ENCODE measurements at regions not wholly inside any gene's neighbourhood (a gene's known extent, or its start where the extent isn't known, plus 50 kb on each side); places are given as distances from the start of the nearest gene placed in this dataset.

DNA sequence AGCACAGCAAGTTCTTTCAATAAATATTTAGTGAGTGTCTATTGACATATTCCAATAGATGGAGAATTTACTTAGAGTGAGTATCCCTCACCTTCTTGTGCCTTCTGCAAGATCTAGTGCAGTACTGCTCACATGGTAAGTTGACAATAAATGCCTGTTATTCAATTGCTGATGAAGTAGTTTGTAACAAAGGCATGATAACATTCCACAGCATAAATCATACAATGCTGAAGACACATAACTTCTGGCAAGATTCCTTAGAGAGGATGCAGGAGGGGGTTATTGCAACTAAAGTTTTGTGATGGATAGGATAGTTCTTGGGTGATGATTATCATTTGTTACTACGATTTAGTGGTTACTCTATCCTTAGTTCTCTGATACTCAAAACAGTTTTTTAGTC lies 112.2 kb upstream of the RBMS3 start:
- CTCF ChIA-PET: no interaction called here
- BruUV-seq (replicated peaks): no TSS peak
- no peaks in the 10 kb centered on the region for H3F3A ChIP-seq (ENCODE audit: low read length, unreplicated experiment)

DNA sequence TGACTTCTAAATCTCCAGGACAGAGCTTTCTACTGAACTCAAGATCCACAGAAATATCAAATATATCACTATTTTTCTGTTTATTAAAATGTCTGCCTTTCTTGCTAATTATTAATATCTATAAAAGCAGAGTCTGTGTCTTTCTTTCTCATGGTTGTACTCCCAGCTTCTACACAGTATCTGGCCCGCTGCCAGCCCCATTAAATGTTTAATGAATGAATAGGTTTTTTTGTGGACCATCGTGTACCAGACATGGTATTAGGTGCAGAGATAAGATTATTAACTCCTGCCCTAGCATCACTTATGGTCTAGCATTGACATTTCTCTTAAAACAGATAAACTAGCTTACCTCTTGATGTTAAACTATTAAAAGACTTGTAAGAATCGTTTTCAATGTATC lies 111.4 kb upstream of the RBMS3 start:
- H3K9me3 ChIP-seq (ENCODE audit: low read length): no peaks in the 10 kb centered on the region
- H4K20me1 ChIP-seq (ENCODE audit: low read length): no peaks in the 10 kb centered on the region
- H3K4me1 ChIP-seq (ENCODE audit: insufficient read depth, low read length): no peaks in the 10 kb centered on the region
- H3K9me2 ChIP-seq (replicated peaks; ENCODE audit: low read length): no peaks in the 10 kb centered on the region
- intact Hi-C loops (cut with micrococcal nuclease): no loop called here
- no peak for TF ChIP-seq EZH2 (IDR thresholded peaks at IDR 0.05; ENCODE audit: low read length, unreplicated experiment)
- no peaks in the 10 kb centered on the region for H3K79me2 ChIP-seq (ENCODE audit: low read length)
- no peak overlapping the region for H3K9ac ChIP-seq (ENCODE audit: low read length)
- no peak overlapping the region for H3K27ac ChIP-seq (ENCODE audit: low read length)
- ATAC-seq: no peak
- POLR2A ChIA-PET (ENCODE audit: unreplicated experiment): no interaction called here
- CTCF ChIA-PET: interaction anchor here (0.6 kb wide), 1 partner anchor 10 kb away, joined by 3 read pairs; no protein-coding TSS in a partner anchor
- no peak overlapping the region for H3K4me3 ChIP-seq (ENCODE audit: low read length)
- no peak for DNase-seq
- H2AFZ ChIP-seq (ENCODE audit: low read length): no peak overlapping the region
- BruUV-seq (replicated peaks): no TSS peak
- no peaks in the 10 kb centered on the region for H3K36me3 ChIP-seq (ENCODE audit: low read depth, low read length)
- H3K4me2 ChIP-seq (ENCODE audit: low read length): no peak overlapping the region
- no peaks in the 10 kb centered on the region for H3K27me3 ChIP-seq (ENCODE audit: low read length)
- H3F3A ChIP-seq (ENCODE audit: low read length, unreplicated experiment): no peaks in the 10 kb centered on the region

More for the DNA sequence above, 112.2 kb upstream of the RBMS3 start:
- H3K27me3 ChIP-seq (ENCODE audit: low read length): no peaks in the 10 kb centered on the region
- no peak overlapping the region for H3K9ac ChIP-seq (ENCODE audit: low read length)
- POLR2A ChIA-PET (ENCODE audit: unreplicated experiment): no interaction called here
- DNase-seq: no peak
- no peaks in the 10 kb centered on the region for H3K79me2 ChIP-seq (ENCODE audit: low read length)
- no peaks in the 10 kb centered on the region for H3K4me1 ChIP-seq (ENCODE audit: insufficient read depth, low read length)
- no peak overlapping the region for H3K27ac ChIP-seq (ENCODE audit: low read length)
- TF ChIP-seq EZH2phosphoT487 (IDR thresholded peaks at IDR 0.05; ENCODE audit: borderline replicate concordance, low read length) (no peak), EZH2 (IDR thresholded peaks at IDR 0.05; ENCODE audit: low read length, unreplicated experiment) (no peak)
- TF ChIP-seq, protein P1, sequence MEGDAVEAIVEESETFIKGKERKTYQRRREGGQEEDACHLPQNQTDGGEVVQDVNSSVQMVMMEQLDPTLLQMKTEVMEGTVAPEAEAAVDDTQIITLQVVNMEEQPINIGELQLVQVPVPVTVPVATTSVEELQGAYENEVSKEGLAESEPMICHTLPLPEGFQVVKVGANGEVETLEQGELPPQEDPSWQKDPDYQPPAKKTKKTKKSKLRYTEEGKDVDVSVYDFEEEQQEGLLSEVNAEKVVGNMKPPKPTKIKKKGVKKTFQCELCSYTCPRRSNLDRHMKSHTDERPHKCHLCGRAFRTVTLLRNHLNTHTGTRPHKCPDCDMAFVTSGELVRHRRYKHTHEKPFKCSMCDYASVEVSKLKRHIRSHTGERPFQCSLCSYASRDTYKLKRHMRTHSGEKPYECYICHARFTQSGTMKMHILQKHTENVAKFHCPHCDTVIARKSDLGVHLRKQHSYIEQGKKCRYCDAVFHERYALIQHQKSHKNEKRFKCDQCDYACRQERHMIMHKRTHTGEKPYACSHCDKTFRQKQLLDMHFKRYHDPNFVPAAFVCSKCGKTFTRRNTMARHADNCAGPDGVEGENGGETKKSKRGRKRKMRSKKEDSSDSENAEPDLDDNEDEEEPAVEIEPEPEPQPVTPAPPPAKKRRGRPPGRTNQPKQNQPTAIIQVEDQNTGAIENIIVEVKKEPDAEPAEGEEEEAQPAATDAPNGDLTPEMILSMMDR (conservative IDR thresholded peaks at IDR 0.05; ENCODE audit: low read depth, low read length): no peak
- H3K9me3 ChIP-seq (ENCODE audit: low read length): no peaks in the 10 kb centered on the region
- no peak overlapping the region for H2AFZ ChIP-seq (ENCODE audit: low read length)
- no peak overlapping the region for H3K4me3 ChIP-seq (ENCODE audit: low read length)
- H3K4me2 ChIP-seq (ENCODE audit: low read length): no peak overlapping the region
- H3K36me3 ChIP-seq (ENCODE audit: low read depth, low read length): no peaks in the 10 kb centered on the region
- intact Hi-C loops (cut with micrococcal nuclease): no loop called here
- H3K9me2 ChIP-seq (replicated peaks; ENCODE audit: low read length): no peaks in the 10 kb centered on the region
- ATAC-seq: no peak
- H4K20me1 ChIP-seq (ENCODE audit: low read length): no peaks in the 10 kb centered on the region

DNA sequence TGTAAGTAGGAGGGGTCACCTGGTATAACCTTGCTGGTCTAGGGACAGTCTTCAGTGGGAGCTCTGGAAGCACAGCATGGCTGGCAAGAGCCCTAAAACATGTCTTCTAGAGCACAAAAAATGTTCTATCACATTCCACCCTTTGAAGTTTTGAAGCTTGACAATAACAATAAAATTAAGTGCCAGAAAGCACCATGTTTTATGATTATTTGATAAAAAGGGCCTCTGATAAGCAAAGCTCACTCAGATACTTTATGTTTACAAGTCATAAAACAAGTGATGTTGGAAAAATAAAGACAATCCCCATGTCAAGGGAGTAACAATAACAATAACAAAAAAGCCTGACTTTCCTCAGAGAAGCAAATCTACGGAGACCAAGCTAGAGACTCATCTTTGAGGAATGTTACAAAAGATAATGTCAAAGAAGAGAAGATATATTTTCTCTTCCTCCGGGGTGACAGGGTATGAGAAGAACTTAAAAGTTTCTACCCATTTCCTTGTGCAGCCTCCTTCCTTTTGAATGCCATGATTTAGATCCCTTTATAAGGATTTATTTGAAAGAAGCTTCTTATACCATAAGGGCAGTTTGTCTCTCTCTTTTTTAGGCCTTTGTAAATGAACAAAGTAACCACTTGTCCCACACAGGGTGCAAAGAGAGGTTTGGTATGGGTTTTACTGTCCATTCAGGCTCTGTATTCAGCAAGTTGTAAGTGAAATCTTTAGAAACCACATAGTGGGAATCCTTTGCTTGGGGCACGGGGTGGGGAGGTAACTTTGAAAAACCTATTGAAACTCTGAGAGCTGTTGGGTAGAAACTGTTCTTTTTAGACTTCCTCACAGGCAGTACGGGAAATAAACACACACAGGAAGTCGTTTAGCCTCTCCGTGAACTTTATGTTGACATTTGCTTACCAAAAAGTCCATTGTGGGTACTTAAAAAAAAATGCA lies 109.6 kb upstream of the RBMS3 start:
- DNase-seq: no peak
- H3K9me2 ChIP-seq (replicated peaks; ENCODE audit: low read length): no peaks in the 10 kb centered on the region
- TF ChIP-seq EZH2phosphoT487 (IDR thresholded peaks at IDR 0.05; ENCODE audit: borderline replicate concordance, low read length) (no peak), EZH2 (IDR thresholded peaks at IDR 0.05; ENCODE audit: low read length, unreplicated experiment) (no peak)
- TF ChIP-seq, protein P1 (conservative IDR thresholded peaks at IDR 0.05; ENCODE audit: low read depth, low read length): no peak
- no peak overlapping the region for H3K27ac ChIP-seq (ENCODE audit: low read length)
- H3K79me2 ChIP-seq (ENCODE audit: low read length): no peaks in the 10 kb centered on the region
- H3K36me3 ChIP-seq (ENCODE audit: low read depth, low read length): no peaks in the 10 kb centered on the region
- H3K4me3 ChIP-seq (ENCODE audit: low read length): no peak overlapping the region
- no peaks in the 10 kb centered on the region for H3F3A ChIP-seq (ENCODE audit: low read length, unreplicated experiment)
- POLR2A ChIA-PET (ENCODE audit: unreplicated experiment): no interaction called here
- no peak for ATAC-seq
- no peak overlapping the region for H3K4me2 ChIP-seq (ENCODE audit: low read length)
- H3K27me3 ChIP-seq (ENCODE audit: low read length): no peaks in the 10 kb centered on the region
- no peak overlapping the region for H2AFZ ChIP-seq (ENCODE audit: low read length)
- no peaks in the 10 kb centered on the region for H3K4me1 ChIP-seq (ENCODE audit: insufficient read depth, low read length)
- no peaks in the 10 kb centered on the region for H3K9me3 ChIP-seq (ENCODE audit: low read length)
- no TSS peak for BruUV-seq (replicated peaks)
- CTCF ChIA-PET: no interaction called here
- no peak overlapping the region for H3K9ac ChIP-seq (ENCODE audit: low read length)
- intact Hi-C loops (cut with micrococcal nuclease): no loop called here
- H4K20me1 ChIP-seq (ENCODE audit: low read length): no peaks in the 10 kb centered on the region
